ENCODE measurements at regions not wholly inside any gene's neighbourhood (a gene's known extent, or its start where the extent isn't known, plus 50 kb on each side); places are given as distances from the start of the nearest gene placed in this dataset.

GRCh38 chr18:5678779-5679406 is 135.1 kb upstream of the EPB41L3 start:
- intact Hi-C loops (cut with DNase I) = no loop called here
- no peak for DNase-seq
- Histone ChIP-seq H3K36me3 (no peaks in the 10 kb centered on the region), H3K4me1 (no peaks in the 10 kb centered on the region), H3K9ac (ENCODE audit: low read depth in 2 of 2, low read length in 2 of 2) (no peak overlapping the region), H3K4me3 (no peak overlapping the region), H3K9me3 (no peaks in the 10 kb centered on the region), H3K27ac (no peak overlapping the region), H3K27me3 (no peaks in the 10 kb centered on the region)
- no peak for TF ChIP-seq CTCF (IDR thresholded peaks at IDR 0.05)

- H3K4me3 ChIP-seq = no peak overlapping the region
- intact Hi-C loops (cut with DNase I) = no loop called here
- H3K27ac ChIP-seq = no peak overlapping the region
- H3K9ac ChIP-seq (ENCODE audit: low read depth in 2 of 2, low read length in 2 of 2) = no peak overlapping the region
- H3K36me3 ChIP-seq = no peaks in the 10 kb centered on the region
- DNase-seq = no peak
- no peaks in the 10 kb centered on the region for H3K9me3 ChIP-seq
- no peaks in the 10 kb centered on the region for H3K27me3 ChIP-seq
- H3K4me1 ChIP-seq = no peaks in the 10 kb centered on the region
- no peak for TF ChIP-seq CTCF (IDR thresholded peaks at IDR 0.05)
These were observed 134.5 kb upstream of the EPB41L3 start for GRCh38 chr18:5678278-5678677.

DNA sequence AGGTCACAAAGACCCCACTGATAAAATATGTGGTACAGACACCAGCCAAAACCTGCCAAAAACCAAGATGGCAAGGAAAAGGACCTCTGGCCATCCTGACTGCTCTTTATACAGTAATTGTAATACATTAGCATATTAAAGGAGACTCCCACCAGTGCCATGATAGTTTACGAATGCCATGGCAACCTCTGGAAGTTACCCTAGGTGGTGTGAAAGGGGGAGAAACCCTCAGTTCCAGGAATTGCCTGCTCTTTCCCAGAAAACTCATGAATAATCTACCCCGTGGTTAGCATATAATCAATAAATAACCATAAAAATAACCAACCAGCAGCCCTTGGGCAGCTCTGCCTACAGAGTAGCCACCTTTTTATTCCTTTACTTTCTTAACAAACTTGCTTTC is 129.8 kb upstream of the EPB41L3 start:
- Histone ChIP-seq H3K4me1 (no peaks in the 10 kb centered on the region), H3K9me3 (no peaks in the 10 kb centered on the region), H3K27me3 (no peaks in the 10 kb centered on the region), H3K9ac (ENCODE audit: low read depth in 2 of 2, low read length in 2 of 2) (no peak overlapping the region), H3K36me3 (no peaks in the 10 kb centered on the region), H3K4me3 (no peak overlapping the region), H3K27ac (no peak overlapping the region)
- intact Hi-C loops (cut with DNase I) = no loop called here
- no peak for DNase-seq
- no peak for TF ChIP-seq CTCF (IDR thresholded peaks at IDR 0.05)

GRCh38 chr18:5669585-5669984 is 125.8 kb upstream of the EPB41L3 start:
- H3K27me3 ChIP-seq = no peaks in the 10 kb centered on the region
- no peak for TF ChIP-seq CTCF (IDR thresholded peaks at IDR 0.05)
- no peaks in the 10 kb centered on the region for H3K4me1 ChIP-seq
- H3K9ac ChIP-seq (ENCODE audit: low read depth in 2 of 2, low read length in 2 of 2) = no peak overlapping the region
- DNase-seq = no peak
- no peaks in the 10 kb centered on the region for H3K9me3 ChIP-seq
- H3K36me3 ChIP-seq = no peaks in the 10 kb centered on the region
- no peak overlapping the region for H3K27ac ChIP-seq
- H3K4me3 ChIP-seq = no peak overlapping the region
- intact Hi-C loops (cut with DNase I) = no loop called here

DNA sequence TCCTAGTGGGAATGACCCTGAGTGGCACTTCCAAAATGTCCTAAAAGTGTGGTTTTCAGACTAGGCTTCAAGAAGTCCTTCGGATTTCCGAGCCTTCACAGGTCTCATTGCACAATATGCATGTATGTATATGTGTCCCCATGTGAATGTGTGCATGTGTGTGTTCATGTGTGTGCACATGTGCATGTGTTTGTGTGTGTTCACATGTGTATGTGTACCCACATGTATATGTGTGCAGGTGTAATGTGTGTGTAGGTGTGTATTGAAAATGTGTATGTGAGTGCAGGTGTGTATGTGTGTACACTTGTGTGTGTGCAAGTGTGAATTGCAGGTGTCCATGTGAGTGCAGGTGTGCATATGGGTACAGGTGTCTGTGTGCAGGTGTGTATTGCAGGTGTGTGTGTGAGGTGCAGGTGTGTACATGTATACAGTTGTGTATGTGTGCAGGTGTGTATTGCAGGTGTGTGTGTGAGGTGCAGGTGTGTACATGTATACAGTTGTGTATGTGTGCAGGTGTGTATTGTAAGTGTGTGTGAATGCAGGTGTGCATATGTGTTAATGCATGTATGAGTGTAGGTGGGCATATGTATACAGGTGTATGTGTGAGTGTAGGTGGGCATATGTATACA is 124.4 kb upstream of the EPB41L3 start:
- no peak for DNase-seq
- intact Hi-C loops (cut with DNase I) = no loop called here
- no peak overlapping the region for H3K9ac ChIP-seq (ENCODE audit: low read depth in 2 of 2, low read length in 2 of 2)
- H3K4me3 ChIP-seq = no peak overlapping the region
- H3K36me3 ChIP-seq = no peaks in the 10 kb centered on the region
- H3K27ac ChIP-seq = no peak overlapping the region
- TF ChIP-seq CTCF (IDR thresholded peaks at IDR 0.05) = no peak
- H3K9me3 ChIP-seq = no peaks in the 10 kb centered on the region
- H3K4me1 ChIP-seq = no peaks in the 10 kb centered on the region
- H3K27me3 ChIP-seq = no peaks in the 10 kb centered on the region
